Breast epithelium (tissue), 3 donors: ENCODE measurements at regions not wholly inside any gene's neighbourhood (a gene's known extent, or its start where the extent isn't known, plus 50 kb on each side); places are given as distances from the start of the nearest gene placed in this dataset.

Experiments
- POLR2A ChIP-seq: fragments of 450-650 bp; IDR thresholded peaks from one replicate; pipeline ENCODE4 v1.6.1; 2016; ENCODE audit warnings: antibody characterized with exemption, mild to moderate bottlenecking, moderate library complexity
- POLR2AphosphoS5 ChIP-seq, 3 donors: sonication (generic); formaldehyde crosslinking; IDR thresholded peaks; one replicate each; pipeline ENCODE4 v1.6.1; 2017; ENCODE audit warnings: antibody characterized with exemption in 3 of 3
- TF ChIP-seq, protein P1 (sequence below), 3 donors: fragments of 450-650 bp; IDR thresholded peaks; one replicate each; pipeline ENCODE4 v1.5.1; 2016 to 2017; ENCODE audit warnings: antibody characterized with exemption in 3 of 3, mild to moderate bottlenecking in 3 of 3, moderate library complexity in 3 of 3

DNA sequence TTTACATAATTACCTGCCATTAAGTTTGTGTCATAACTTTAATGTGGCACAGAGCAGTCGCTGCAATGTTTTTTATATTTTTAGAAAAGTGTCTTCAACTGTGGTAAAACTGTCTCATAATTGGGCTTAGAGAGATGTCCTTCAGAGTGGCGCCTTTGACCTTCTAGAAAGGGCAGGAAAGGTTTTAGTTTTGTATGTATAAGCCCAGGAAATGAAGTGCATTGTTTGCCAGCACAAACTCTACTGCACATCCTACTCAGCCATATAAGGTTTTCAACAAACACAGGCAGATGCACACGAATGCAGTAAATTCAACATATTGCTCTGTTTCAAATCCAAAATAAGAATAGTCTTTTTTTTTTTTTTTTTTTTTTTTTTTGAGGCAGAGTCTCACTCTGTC, 201.4 kb downstream of the ALDH8A1 start:
- TF ChIP-seq, protein P1, sequence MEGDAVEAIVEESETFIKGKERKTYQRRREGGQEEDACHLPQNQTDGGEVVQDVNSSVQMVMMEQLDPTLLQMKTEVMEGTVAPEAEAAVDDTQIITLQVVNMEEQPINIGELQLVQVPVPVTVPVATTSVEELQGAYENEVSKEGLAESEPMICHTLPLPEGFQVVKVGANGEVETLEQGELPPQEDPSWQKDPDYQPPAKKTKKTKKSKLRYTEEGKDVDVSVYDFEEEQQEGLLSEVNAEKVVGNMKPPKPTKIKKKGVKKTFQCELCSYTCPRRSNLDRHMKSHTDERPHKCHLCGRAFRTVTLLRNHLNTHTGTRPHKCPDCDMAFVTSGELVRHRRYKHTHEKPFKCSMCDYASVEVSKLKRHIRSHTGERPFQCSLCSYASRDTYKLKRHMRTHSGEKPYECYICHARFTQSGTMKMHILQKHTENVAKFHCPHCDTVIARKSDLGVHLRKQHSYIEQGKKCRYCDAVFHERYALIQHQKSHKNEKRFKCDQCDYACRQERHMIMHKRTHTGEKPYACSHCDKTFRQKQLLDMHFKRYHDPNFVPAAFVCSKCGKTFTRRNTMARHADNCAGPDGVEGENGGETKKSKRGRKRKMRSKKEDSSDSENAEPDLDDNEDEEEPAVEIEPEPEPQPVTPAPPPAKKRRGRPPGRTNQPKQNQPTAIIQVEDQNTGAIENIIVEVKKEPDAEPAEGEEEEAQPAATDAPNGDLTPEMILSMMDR (IDR thresholded peaks at IDR 0.05), result no peak
- TF ChIP-seq POLR2AphosphoS5 (IDR thresholded peaks at IDR 0.05) (no peak), POLR2A (no peak)
